GM18520 (cell line): ENCODE measurements at regions not wholly inside any gene's neighbourhood (a gene's known extent, or its start where the extent isn't known, plus 50 kb on each side); places are given as distances from the start of the nearest gene placed in this dataset.

Source experiments
- ATAC-seq: cut with Tn5 transposase; IDR thresholded peaks from one replicate; pipeline ENCODE4 v1.9.1; 2021; ENCODE audit not compliant: unreplicated experiment

GRCh38 chr14:96617635-96618034 lies 115.5 kb downstream of the PAPOLA start:
- ATAC-seq: no peak

- ATAC-seq: no peak
These were observed 120.7 kb downstream of the PAPOLA start for GRCh38 chr14:96622926-96623325.

- ATAC-seq: no peak
These were observed 121.7 kb downstream of the PAPOLA start for GRCh38 chr14:96623676-96624484.

GRCh38 chr14:96624661-96625425 lies 122.7 kb downstream of the PAPOLA start:
- no peak for ATAC-seq

DNA sequence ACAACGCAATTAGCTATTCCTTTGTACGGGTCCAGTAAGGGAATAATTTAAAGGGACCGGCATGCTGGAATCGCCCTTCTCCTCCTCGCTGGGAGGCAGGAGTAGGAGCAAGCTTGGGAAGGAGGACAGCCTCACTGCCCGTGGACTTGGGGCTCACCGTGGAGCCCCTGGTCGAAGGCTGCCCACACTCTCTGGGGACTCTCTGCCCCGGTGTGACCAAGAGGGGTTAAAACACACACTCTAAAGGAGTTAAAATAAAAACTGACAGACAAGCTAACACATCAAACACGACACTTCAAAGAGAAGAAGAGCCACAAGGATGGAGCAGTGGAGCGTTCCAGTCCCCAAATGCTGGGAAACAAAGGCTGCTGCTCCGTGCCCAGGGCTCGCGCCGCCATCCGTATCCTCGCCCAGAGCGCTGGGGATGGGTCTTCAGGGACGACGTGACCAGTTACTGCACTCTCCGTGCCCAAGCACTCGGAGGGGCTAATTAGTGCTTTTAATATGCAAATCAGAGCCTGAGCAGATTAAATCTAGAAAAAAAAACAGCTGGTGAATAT lies 123.3 kb downstream of the PAPOLA start:
- no peak for ATAC-seq

GRCh38 chr14:96626121-96626768 lies 124.1 kb downstream of the PAPOLA start:
- no peak for ATAC-seq

GRCh38 chr14:96626916-96627315 lies 124.7 kb downstream of the PAPOLA start:
- ATAC-seq: no peak

DNA sequence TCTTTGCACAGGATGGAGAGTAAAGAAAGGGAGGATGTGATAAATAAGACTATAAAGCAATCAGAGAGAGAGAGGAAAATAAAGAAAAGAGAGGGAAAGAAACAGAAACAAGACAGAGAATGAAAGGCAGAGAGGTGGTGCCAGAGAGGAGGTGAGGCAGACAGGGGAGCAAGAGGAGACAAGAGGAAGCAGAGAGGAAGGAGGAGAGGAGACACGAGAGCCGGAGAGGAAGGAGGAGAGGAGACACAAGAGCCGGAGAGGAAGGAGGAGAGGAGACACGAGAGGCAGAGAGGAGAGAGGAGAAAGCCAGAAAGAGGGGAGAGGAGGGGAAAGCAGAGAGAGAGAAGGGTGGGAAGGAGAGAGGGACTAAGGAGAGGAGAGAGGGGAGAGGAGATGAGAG lies 125.2 kb downstream of the PAPOLA start:
- no peak for ATAC-seq

GRCh38 chr14:96627811-96628775 lies 125.9 kb downstream of the PAPOLA start:
- no peak for ATAC-seq

- no peak for ATAC-seq
These were observed 126.9 kb downstream of the PAPOLA start for GRCh38 chr14:96629082-96629481.

- ATAC-seq: no peak
These were observed 127.5 kb downstream of the PAPOLA start for GRCh38 chr14:96629558-96630222.

DNA sequence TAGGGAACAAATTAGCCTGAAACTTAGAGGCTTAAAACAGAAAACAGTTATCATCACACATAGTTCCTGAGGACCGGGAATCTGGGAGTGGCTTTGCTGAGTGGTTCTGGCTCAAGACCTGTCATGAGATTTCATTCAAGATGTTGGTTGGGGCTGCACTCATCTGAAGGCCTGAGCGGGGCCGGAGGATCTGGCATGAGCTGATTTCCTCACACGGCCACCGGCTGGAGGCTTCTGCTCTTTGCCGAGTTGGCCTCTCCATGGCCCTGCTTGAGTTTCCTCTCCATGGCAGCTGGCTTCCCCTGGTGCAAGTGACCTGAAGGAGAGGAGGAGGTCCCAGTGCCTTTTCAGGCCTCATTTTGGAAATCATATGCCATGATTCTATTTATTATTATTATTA lies 128.1 kb downstream of the PAPOLA start:
- ATAC-seq: no peak

GRCh38 chr14:96631030-96631429 lies 128.8 kb downstream of the PAPOLA start:
- no peak for ATAC-seq

DNA sequence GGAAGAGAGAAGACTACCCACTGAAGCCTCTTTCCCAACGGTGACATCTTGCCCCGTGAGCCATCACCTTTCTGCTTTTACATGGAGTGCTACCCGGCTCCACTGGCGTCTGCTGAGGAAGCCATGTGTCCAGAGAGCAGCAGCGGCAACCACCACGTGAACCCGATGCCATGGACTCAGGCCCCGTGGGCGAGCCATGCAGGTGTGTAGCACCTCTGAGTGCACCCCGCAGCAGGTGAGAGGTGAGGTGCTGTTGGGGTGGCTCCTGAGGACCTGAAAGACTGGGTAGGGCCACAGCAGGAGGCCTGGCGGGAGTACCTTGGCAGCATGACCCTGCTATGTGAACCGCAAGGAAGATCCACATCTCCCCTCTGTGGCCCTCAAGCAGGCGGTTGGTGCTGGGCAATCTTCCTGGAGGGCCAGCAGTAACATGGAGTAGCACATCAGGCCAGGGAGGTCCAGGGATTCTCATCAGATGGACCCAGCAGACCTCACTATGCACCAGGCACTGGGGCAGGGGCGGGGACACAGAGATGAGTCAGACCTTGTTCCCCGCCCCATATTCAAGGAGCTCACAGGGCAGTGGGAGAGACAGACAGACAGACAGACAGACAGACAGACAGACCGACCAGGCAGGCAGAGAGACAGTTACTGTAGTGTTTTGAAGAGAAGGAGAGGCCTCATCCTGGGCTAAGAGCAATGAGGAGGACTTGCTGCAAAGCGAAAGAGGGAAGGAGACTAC lies 129.6 kb downstream of the PAPOLA start:
- ATAC-seq: no peak

GRCh38 chr14:96632363-96632758 lies 130.2 kb downstream of the PAPOLA start:
- no peak for ATAC-seq

DNA sequence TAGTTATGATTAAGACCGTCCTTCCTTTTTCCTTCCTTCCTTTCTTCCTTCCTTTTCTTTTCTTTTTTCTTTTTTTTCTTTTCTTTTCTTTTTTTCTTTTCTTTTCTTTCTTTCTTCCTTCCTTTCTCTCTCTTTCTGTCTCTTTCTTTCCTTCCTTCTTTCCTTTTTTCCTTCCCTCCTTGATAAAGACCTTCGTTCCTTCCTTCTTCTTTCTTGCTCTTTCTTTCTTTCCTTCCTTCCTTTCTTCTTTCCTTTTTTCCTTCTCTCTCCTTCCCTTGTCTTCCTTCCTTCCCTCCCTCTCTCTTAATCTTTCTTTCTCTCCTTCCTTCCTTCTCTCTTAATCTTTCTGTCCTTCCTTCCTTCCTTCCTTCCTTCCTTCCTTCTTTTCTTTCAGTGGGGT lies 130.9 kb downstream of the PAPOLA start:
- ATAC-seq: no peak

DNA sequence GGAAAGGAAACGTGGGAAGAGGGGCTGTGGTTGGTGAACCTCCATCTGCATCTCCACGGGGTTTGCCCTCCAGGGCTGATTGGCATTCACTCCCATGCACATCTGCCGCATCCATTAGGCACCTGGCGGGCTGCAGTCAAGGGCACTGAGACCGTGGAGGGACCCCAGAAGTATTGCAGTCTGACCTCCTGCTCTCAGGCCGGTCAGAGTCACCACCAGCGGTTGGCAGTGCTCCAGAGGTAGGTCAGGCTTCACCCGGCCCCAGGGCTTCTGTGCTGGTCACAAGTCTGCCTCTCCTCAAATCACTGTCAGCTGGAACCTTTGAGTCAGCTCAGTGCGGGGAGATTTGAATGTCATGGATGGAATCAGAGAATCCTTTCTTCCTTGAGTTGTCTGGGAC lies 132.3 kb downstream of the PAPOLA start:
- no peak for ATAC-seq

DNA sequence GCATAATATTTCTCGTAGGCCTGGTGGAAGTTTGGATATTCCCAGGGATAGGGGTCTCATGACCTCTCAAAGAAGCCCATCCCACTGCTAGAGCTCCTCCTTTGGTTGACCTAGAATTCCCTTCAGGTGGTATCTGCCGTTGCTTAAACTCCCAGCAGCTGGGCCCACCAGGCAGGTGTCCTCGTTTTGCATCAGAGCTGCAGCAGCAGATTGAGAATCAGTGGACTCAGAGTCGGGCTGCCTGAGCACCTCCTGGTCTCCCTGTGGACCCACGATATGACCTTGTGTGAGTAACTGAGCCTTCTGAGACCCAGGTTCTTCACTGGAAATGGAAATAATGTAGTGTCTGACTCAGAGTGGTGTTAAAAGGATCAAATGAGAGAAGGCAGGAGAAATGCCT lies 132.7 kb downstream of the PAPOLA start:
- ATAC-seq: no peak

DNA sequence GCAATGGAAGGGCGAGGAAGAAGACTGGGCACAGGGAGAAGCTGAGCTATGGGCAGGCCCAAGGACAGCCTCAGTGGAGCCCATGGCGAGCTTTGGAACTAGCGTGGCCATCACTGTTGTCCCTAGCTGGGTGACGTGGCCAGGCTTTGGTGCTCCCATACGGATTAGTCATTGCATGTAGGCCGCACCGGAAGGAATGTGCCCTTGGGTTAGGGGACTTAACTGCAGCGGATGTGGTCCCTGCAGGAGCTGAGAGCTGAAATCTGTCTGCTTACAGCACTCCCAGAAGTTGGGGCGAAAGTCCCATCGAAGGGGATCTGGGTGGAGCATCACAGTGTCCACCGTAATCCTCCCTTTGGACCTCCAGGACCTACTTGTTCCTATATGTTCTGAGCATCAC lies 133.7 kb downstream of the PAPOLA start:
- ATAC-seq: no peak
